Peyer's patch (tissue), 4 donors: ENCODE measurements at regions not wholly inside any gene's neighbourhood (a gene's known extent, or its start where the extent isn't known, plus 50 kb on each side); places are given as distances from the start of the nearest gene placed in this dataset.

Experiments
- POLR2A ChIP-seq, 2 donors: fragments of 450-650 bp; IDR thresholded peaks; one replicate each; pipeline ENCODE4 v1.5.1; 2017; ENCODE audit warnings: antibody characterized with exemption in 2 of 2, mild to moderate bottlenecking in 2 of 2, moderate library complexity in 2 of 2
- TF ChIP-seq, protein P1 (sequence below), 6 experiments: fragments of 450-650 bp in 4 of 6; fragments of 200-600 bp in 2 of 6; sonication (generic) in 1 of 6; IDR thresholded peaks; one replicate each; pipeline ENCODE4 v1.5.1; 2017 to 2019; ENCODE audit warnings: antibody characterized with exemption in 6 of 6, mild to moderate bottlenecking in 3 of 6, moderate library complexity in 1 of 6

GRCh38 chr18:56252456-56252855 lies 385.9 kb downstream of the TXNL1 start:
- TF ChIP-seq, protein P1, sequence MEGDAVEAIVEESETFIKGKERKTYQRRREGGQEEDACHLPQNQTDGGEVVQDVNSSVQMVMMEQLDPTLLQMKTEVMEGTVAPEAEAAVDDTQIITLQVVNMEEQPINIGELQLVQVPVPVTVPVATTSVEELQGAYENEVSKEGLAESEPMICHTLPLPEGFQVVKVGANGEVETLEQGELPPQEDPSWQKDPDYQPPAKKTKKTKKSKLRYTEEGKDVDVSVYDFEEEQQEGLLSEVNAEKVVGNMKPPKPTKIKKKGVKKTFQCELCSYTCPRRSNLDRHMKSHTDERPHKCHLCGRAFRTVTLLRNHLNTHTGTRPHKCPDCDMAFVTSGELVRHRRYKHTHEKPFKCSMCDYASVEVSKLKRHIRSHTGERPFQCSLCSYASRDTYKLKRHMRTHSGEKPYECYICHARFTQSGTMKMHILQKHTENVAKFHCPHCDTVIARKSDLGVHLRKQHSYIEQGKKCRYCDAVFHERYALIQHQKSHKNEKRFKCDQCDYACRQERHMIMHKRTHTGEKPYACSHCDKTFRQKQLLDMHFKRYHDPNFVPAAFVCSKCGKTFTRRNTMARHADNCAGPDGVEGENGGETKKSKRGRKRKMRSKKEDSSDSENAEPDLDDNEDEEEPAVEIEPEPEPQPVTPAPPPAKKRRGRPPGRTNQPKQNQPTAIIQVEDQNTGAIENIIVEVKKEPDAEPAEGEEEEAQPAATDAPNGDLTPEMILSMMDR (IDR thresholded peaks at IDR 0.05): no peak
- no peak for TF ChIP-seq POLR2A (IDR thresholded peaks at IDR 0.05)
